Thyroid gland (tissue), 4 donors: ENCODE measurements at regions not wholly inside any gene's neighbourhood (a gene's known extent, or its start where the extent isn't known, plus 50 kb on each side); places are given as distances from the start of the nearest gene placed in this dataset.

Experiments used
- POLR2A ChIP-seq, 2 donors: fragments of 450-650 bp; IDR thresholded peaks; one replicate each; pipeline ENCODE4 v1.6.1; 2017; ENCODE audit warnings: antibody characterized with exemption in 2 of 2, mild to moderate bottlenecking in 2 of 2, moderate library complexity in 1 of 2
- TF ChIP-seq, protein P1 (sequence below), 6 experiments: fragments of 200-600 bp in 3 of 6; fragments of 450-650 bp in 3 of 6; sonication (generic) in 3 of 6; IDR thresholded peaks; one replicate each; pipeline ENCODE4 v1.5.1; 2016 to 2019; ENCODE audit warnings: antibody characterized with exemption in 6 of 6, mild to moderate bottlenecking in 2 of 6, inconsistent platforms in 1 of 6, moderate library complexity in 1 of 6

DNA sequence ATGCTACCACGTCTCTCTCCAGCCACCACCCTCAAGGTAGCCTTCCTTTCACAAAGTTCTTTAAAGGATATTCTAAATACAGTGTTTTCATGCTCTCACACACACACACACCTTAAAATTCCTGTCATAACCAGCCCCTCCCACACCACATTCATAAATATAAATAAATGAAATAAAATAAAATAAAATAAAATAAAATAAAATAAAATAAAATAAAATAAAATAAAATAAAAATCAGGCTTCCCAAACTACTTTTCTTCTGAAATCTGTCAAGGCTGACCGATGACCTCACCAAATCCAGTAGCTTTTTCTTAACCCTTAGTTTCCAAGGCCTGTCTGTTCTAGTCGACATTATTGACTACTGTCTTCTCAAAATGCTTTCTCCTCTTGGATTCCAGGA, 378.4 kb downstream of the SEC23A start:
- TF ChIP-seq, protein P1, sequence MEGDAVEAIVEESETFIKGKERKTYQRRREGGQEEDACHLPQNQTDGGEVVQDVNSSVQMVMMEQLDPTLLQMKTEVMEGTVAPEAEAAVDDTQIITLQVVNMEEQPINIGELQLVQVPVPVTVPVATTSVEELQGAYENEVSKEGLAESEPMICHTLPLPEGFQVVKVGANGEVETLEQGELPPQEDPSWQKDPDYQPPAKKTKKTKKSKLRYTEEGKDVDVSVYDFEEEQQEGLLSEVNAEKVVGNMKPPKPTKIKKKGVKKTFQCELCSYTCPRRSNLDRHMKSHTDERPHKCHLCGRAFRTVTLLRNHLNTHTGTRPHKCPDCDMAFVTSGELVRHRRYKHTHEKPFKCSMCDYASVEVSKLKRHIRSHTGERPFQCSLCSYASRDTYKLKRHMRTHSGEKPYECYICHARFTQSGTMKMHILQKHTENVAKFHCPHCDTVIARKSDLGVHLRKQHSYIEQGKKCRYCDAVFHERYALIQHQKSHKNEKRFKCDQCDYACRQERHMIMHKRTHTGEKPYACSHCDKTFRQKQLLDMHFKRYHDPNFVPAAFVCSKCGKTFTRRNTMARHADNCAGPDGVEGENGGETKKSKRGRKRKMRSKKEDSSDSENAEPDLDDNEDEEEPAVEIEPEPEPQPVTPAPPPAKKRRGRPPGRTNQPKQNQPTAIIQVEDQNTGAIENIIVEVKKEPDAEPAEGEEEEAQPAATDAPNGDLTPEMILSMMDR (IDR thresholded peaks at IDR 0.05) = no peak
- TF ChIP-seq POLR2A (IDR thresholded peaks at IDR 0.05) = no peak
